Gastroesophageal sphincter (tissue), 3 donors: ENCODE measurements at regions not wholly inside any gene's neighbourhood (a gene's known extent, or its start where the extent isn't known, plus 50 kb on each side); places are given as distances from the start of the nearest gene placed in this dataset.

Experiments used
- CTCF ChIP-seq, 4 experiments: fragments of 200-600 bp in 2 of 4; fragments of 450-650 bp in 2 of 4; sonication (generic) in 1 of 4; IDR thresholded peaks; one replicate each; pipeline ENCODE4 v1.5.1; 2017 to 2019; ENCODE audit warnings: antibody characterized with exemption in 4 of 4, mild to moderate bottlenecking in 2 of 4, moderate library complexity in 2 of 4
- EP300 ChIP-seq: sonication (generic); formaldehyde crosslinking; IDR thresholded peaks from one replicate; pipeline ENCODE4 v1.6.1; 2017; ENCODE audit warnings: antibody characterized with exemption, mild to moderate bottlenecking
- POLR2A ChIP-seq, 2 donors: fragments of 450-650 bp; IDR thresholded peaks; one replicate each; pipeline ENCODE4 v1.6.1; 2017; ENCODE audit warnings: antibody characterized with exemption in 2 of 2, mild to moderate bottlenecking in 2 of 2, moderate library complexity in 1 of 2

GRCh38 chr4:179001918-179002317 lies 1559.7 kb upstream of the AGA start:
- no peak for TF ChIP-seq CTCF (IDR thresholded peaks at IDR 0.05)
- no peak for TF ChIP-seq POLR2A (IDR thresholded peaks at IDR 0.05)
- TF ChIP-seq EP300: no peak
